Erythroblast (primary cell): ENCODE measurements at regions not wholly inside any gene's neighbourhood (a gene's known extent, or its start where the extent isn't known, plus 50 kb on each side); places are given as distances from the start of the nearest gene placed in this dataset.
"Not testable (repeated sequence)": the region's sequence is repeated elsewhere in the genome, so short reads cannot be mapped to it uniquely, and the experiment has no call there.

Experiments used
- DNase-seq, 2 experiments: peaks; one replicate each; lab custom pipeline; 2025; lab: John Stamatoyannopoulos, UW
- GATA1 ChIP-seq: IDR thresholded peaks from 2 replicates; pipeline ENCODE4 v1.6.1; 2011; ENCODE audit warnings: low read depth, mild to moderate bottlenecking, control low read depth, low read length, moderate library complexity
- POLR2A ChIP-seq: IDR thresholded peaks from 2 replicates; pipeline ENCODE4 v1.6.1; 2011; ENCODE audit warnings: mild to moderate bottlenecking, low read length

- no peak for DNase-seq
- TF ChIP-seq GATA1: no peak
- TF ChIP-seq POLR2A: no peak
Measured at GRCh38 chr11:29634244-29634643, 382.6 kb downstream of the KCNA4 start.

- no peak for DNase-seq
- no peak for TF ChIP-seq POLR2A
- TF ChIP-seq GATA1: no peak
Measured at GRCh38 chr11:29629286-29629685, 387.5 kb downstream of the KCNA4 start.

GRCh38 chr11:29628609-29629008 lies 388.2 kb downstream of the KCNA4 start:
- TF ChIP-seq POLR2A (no peak), GATA1 (no peak)

GRCh38 chr11:29627541-29627940 lies 389.3 kb downstream of the KCNA4 start:
- TF ChIP-seq POLR2A (no peak), GATA1 (no peak)

More at GRCh38 chr11:29628609-29629008, 388.2 kb downstream of the KCNA4 start:
- DNase-seq: no peak

GRCh38 chr11:29623144-29623722 lies 393.6 kb downstream of the KCNA4 start:
- no peak for DNase-seq
- TF ChIP-seq POLR2A: no peak
- no peak for TF ChIP-seq GATA1

More at GRCh38 chr11:29627541-29627940, 389.3 kb downstream of the KCNA4 start:
- no peak for DNase-seq

GRCh38 chr11:29616611-29617010 lies 400.2 kb downstream of the KCNA4 start:
- TF ChIP-seq GATA1: no peak
- no peak for TF ChIP-seq POLR2A
- DNase-seq: no peak

GRCh38 chr11:29612423-29612822 lies 404.4 kb downstream of the KCNA4 start:
- DNase-seq: no peak
- TF ChIP-seq GATA1 (no peak), POLR2A (no peak)

- DNase-seq: no peak
- TF ChIP-seq GATA1 (no peak), POLR2A (no peak)
Measured at GRCh38 chr11:29606330-29607031, 410.3 kb downstream of the KCNA4 start.

GRCh38 chr11:29600151-29600575 lies 416.7 kb downstream of the KCNA4 start:
- not testable (repeated sequence) for DNase-seq

GRCh38 chr11:29584342-29584741 lies 432.5 kb downstream of the KCNA4 start:
- DNase-seq: no peak

GRCh38 chr11:29578806-29579205 lies 438.0 kb downstream of the KCNA4 start:
- no peak for DNase-seq
- TF ChIP-seq POLR2A: no peak
- TF ChIP-seq GATA1: no peak

More at GRCh38 chr11:29584342-29584741, 432.5 kb downstream of the KCNA4 start:
- no peak for TF ChIP-seq POLR2A
- TF ChIP-seq GATA1: no peak

GRCh38 chr11:29564486-29564885 lies 452.3 kb downstream of the KCNA4 start:
- TF ChIP-seq GATA1 (no peak), POLR2A (no peak)
- no peak for DNase-seq

GRCh38 chr11:29562183-29562582 lies 454.6 kb downstream of the KCNA4 start:
- DNase-seq: no peak
- TF ChIP-seq GATA1: no peak
- no peak for TF ChIP-seq POLR2A

GRCh38 chr11:29553990-29554389 lies 462.8 kb downstream of the KCNA4 start:
- DNase-seq: no peak
- TF ChIP-seq POLR2A (no peak), GATA1 (no peak)

- no peak for TF ChIP-seq GATA1
- no peak for TF ChIP-seq POLR2A
- no peak for DNase-seq
Measured at GRCh38 chr11:29538339-29539036, 478.3 kb downstream of the KCNA4 start.
